HFF-Myc (cell line): ENCODE measurements at regions not wholly inside any gene's neighbourhood (a gene's known extent, or its start where the extent isn't known, plus 50 kb on each side); places are given as distances from the start of the nearest gene placed in this dataset.

Experiments used
- DNase-seq: peaks from one replicate; pipeline ENCODE4 v3.0.0-alpha.2; 2011; ENCODE audit warnings: low read depth; ENCODE audit errors: extremely low read depth
- H3K4me3 ChIP-seq: replicated peaks from 2 replicates; pipeline ENCODE4 v1.5.1; 2011; ENCODE audit warnings: low read depth, mild to moderate bottlenecking, control low read depth, low read length
- TF ChIP-seq, protein P1 (sequence below): IDR thresholded peaks from 2 replicates; pipeline ENCODE4 v1.5.1; 2012; ENCODE audit warnings: mild to moderate bottlenecking, low read depth, low read length, control low read depth; ENCODE audit errors: missing control alignments

DNA sequence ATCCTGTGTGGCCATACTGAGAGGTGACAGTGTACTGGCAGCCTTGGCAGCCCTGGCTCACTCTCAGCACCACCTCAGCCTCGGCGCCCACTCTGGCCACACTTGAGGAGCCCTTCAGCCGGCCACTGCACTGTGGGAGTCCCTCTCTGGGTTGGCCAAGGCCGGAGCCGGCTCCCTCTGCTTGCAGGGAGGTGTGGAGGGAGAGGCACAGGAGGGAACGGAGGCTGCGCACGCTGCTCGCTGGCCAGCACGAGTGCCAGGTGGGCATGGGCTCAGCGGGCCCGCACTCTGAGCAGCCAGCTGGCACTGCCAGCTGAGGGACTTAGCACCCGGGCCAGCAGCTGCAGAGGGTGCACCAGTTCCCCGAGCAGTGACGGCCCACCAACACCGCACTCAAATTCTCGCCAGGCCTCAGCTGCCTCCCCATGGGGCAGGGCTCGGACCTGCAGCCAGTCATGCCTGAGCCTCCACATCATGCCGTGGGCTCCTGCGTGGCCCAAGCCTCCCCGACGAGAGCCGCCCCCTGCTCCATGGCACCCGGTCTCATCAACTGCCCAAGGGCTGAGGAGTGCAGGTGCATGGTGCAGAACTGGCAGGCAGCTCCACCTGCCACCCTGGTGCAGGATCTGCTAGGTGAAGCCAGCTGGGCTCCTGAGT lies 184.4 kb upstream of the TOX3 start:
- TF ChIP-seq, protein P1, sequence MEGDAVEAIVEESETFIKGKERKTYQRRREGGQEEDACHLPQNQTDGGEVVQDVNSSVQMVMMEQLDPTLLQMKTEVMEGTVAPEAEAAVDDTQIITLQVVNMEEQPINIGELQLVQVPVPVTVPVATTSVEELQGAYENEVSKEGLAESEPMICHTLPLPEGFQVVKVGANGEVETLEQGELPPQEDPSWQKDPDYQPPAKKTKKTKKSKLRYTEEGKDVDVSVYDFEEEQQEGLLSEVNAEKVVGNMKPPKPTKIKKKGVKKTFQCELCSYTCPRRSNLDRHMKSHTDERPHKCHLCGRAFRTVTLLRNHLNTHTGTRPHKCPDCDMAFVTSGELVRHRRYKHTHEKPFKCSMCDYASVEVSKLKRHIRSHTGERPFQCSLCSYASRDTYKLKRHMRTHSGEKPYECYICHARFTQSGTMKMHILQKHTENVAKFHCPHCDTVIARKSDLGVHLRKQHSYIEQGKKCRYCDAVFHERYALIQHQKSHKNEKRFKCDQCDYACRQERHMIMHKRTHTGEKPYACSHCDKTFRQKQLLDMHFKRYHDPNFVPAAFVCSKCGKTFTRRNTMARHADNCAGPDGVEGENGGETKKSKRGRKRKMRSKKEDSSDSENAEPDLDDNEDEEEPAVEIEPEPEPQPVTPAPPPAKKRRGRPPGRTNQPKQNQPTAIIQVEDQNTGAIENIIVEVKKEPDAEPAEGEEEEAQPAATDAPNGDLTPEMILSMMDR = no peak
- H3K4me3 ChIP-seq = no peak overlapping the region
- DNase-seq = no peak

DNA sequence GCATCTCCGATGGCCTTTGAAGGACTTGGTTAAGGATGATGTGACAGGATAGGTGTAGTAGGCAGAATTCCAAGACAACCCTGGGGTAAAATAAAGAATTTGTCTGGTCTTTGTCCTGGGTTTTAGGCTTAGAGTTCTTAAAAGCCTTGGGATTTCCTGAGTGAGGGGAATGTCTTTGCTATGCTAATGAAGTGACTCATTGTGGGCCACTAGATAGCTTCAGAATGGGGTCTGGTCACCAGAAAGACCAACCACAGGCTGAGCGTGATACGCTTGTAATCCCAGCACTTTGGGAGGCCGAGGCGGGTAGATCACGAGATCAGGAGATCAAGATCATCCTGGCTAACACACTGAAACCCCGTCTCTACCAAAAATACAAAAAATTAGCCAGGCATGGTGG lies 182.8 kb upstream of the TOX3 start:
- no peak for DNase-seq
- TF ChIP-seq, protein P1 = no peak
- H3K4me3 ChIP-seq = no peak overlapping the region

GRCh38 chr16:52727849-52728248 lies 180.9 kb upstream of the TOX3 start:
- no peak overlapping the region for H3K4me3 ChIP-seq
- TF ChIP-seq, protein P1 = no peak
- no peak for DNase-seq

DNA sequence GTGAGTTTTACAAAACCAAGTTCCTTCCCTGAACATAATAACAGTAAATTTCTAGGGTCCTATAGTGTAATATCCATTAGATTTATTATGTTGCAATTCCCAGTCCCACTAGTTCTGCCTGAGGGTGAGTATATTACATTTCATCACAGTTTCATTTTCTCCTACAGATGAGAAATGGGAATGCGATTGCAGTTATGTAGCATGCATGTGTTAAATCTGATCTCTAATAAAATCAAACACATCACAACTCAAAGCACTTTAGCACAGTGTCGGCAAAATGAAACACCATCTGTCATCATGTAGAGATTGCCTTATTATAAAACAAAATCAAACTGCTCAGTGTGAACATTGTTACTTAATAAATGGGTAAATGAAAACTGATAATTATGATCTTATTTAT lies 180.5 kb upstream of the TOX3 start:
- no peak for DNase-seq
- TF ChIP-seq, protein P1 = no peak
- H3K4me3 ChIP-seq = no peak overlapping the region

GRCh38 chr16:52725461-52725860 lies 178.5 kb upstream of the TOX3 start:
- no peak overlapping the region for H3K4me3 ChIP-seq
- TF ChIP-seq, protein P1 = no peak
- no peak for DNase-seq

- DNase-seq = no peak
- no peak overlapping the region for H3K4me3 ChIP-seq
- TF ChIP-seq, protein P1 = no peak
Observed at GRCh38 chr16:52725043-52725442, 178.1 kb upstream of the TOX3 start.

- no peak overlapping the region for H3K4me3 ChIP-seq
- DNase-seq = no peak
- TF ChIP-seq, protein P1 = no peak
Observed at GRCh38 chr16:52721331-52721730, 174.4 kb upstream of the TOX3 start.
